ENCODE measurements at regions not wholly inside any gene's neighbourhood (a gene's known extent, or its start where the extent isn't known, plus 50 kb on each side); places are given as distances from the start of the nearest gene placed in this dataset.

DNA sequence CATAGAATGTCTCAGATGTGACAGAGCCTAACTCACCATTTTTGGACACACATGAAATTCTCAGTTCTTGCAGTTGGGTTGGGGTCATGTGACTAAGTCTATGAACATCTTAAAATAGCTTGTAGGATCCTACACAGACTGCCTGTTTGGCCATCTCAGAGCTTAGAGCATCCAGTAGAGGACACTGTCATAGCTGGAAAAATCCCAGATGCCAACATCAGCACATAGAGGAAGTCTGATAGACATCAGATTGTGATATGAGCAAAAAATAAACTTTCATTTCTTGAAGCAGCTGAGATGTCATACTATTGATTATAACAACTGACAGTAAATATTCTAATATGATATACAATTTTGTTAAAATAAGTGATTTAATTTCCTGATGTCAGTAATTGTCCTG is 207.1 kb downstream of the TRAM1L1 start:
- no peaks in the 10 kb centered on the region for H3K36me3 ChIP-seq (ENCODE audit: control insufficient read depth in 4 of 4, insufficient read depth in 4 of 4, low read length in 3 of 4)
- POLR2A ChIA-PET: no interaction called here
- no peaks in the 10 kb centered on the region for H3K4me1 ChIP-seq (ENCODE audit: control extremely low read depth in 1 of 4, control insufficient read depth in 4 of 4, insufficient read depth in 4 of 4, low read length in 3 of 4)
- H3K27me3 ChIP-seq (replicated peaks in 2 of 5; ENCODE audit: control insufficient read depth in 4 of 5, insufficient read depth in 5 of 5, low read length in 4 of 5): no peaks in the 10 kb centered on the region
- no peaks in the 10 kb centered on the region for H3K9me3 ChIP-seq (ENCODE audit: control extremely low read depth in 1 of 5, control insufficient read depth in 4 of 5, insufficient read depth in 2 of 5, low read depth in 1 of 5, low read length in 4 of 5)
- CTCF ChIA-PET: no interaction called here
- H3K4me3 ChIP-seq (ENCODE audit: control insufficient read depth in 1 of 7, extremely low read depth in 1 of 7, insufficient read depth in 4 of 7, low read depth in 2 of 7, low read length in 6 of 7): no peak overlapping the region
- no peak overlapping the region for H3K27ac ChIP-seq (ENCODE audit: insufficient read depth in 1 of 2, low read depth in 1 of 2, low read length in 2 of 2, poor library complexity in 1 of 2, severe bottlenecking in 2 of 2)
- no peak for DNase-seq

DNA sequence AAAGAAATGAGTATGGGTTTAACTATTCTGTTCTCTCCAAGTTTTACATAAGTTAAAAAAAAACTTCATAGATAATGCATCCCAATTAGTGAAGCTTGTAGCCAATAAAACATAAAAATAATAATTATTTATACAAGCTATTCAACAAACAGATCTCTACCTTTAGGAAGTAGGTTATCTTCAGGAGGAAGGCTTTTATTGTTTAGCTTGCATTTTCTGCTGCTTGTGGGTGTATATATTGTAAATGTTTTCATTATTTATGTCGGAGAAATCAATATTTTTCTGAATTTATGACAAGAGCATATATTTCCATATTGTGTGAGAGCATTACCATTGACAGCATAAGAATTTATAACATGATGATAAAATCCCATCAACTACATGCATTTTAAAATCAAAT is 208.3 kb downstream of the TRAM1L1 start:
- Histone ChIP-seq H3K27me3 (replicated peaks in 2 of 5; ENCODE audit: control insufficient read depth in 4 of 5, insufficient read depth in 5 of 5, low read length in 4 of 5) (no peaks in the 10 kb centered on the region), H3K36me3 (ENCODE audit: control insufficient read depth in 4 of 4, insufficient read depth in 4 of 4, low read length in 3 of 4) (no peaks in the 10 kb centered on the region), H3K4me3 (ENCODE audit: control insufficient read depth in 1 of 7, extremely low read depth in 1 of 7, insufficient read depth in 4 of 7, low read depth in 2 of 7, low read length in 6 of 7) (no peak overlapping the region), H3K9me3 (ENCODE audit: control extremely low read depth in 1 of 5, control insufficient read depth in 4 of 5, insufficient read depth in 2 of 5, low read depth in 1 of 5, low read length in 4 of 5) (no peaks in the 10 kb centered on the region), H3K4me1 (ENCODE audit: control extremely low read depth in 1 of 4, control insufficient read depth in 4 of 4, insufficient read depth in 4 of 4, low read length in 3 of 4) (no peaks in the 10 kb centered on the region), H3K27ac (ENCODE audit: insufficient read depth in 1 of 2, low read depth in 1 of 2, low read length in 2 of 2, poor library complexity in 1 of 2, severe bottlenecking in 2 of 2) (no peak overlapping the region)
- DNase-seq: no peak
- ChIA-PET POLR2A (interaction anchor here (0.6 kb wide), 1 partner anchor 1999 kb away, joined by 4 read pairs; no protein-coding TSS in a partner anchor), CTCF (interaction anchor here (0.6 kb wide), 1 partner anchor 1475 kb away, joined by 3 read pairs; no protein-coding TSS in a partner anchor)
- no CpG with 5 or more reads among the region's 1 CpG for WGBS (ENCODE audit: insufficient coverage)

DNA sequence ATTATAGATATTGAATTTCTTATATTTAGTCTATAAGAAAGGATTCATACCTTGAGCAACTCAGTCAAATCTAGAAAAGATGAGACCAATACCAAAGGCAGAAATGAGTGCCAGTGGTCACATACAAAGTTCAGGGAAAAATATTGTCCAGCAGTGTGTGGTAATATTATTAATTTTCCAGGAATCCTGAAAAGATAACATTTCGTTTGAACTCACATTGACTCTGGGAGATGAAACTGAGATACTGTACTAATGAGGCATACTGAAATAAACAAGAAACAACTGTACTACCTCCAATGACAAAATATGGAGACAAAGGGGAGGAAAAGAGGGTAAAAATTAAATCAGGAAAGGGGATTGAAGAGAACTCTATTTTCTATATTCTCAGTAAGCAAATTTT is 212.4 kb downstream of the TRAM1L1 start:
- Histone ChIP-seq H3K4me1 (ENCODE audit: control extremely low read depth in 1 of 4, control insufficient read depth in 4 of 4, insufficient read depth in 4 of 4, low read length in 3 of 4) (no peaks in the 10 kb centered on the region), H3K27ac (ENCODE audit: insufficient read depth in 1 of 2, low read depth in 1 of 2, low read length in 2 of 2, poor library complexity in 1 of 2, severe bottlenecking in 2 of 2) (no peak overlapping the region), H3K9me3 (ENCODE audit: control extremely low read depth in 1 of 5, control insufficient read depth in 4 of 5, insufficient read depth in 2 of 5, low read depth in 1 of 5, low read length in 4 of 5) (no peaks in the 10 kb centered on the region), H3K27me3 (replicated peaks in 2 of 5; ENCODE audit: control insufficient read depth in 4 of 5, insufficient read depth in 5 of 5, low read length in 4 of 5) (no peaks in the 10 kb centered on the region), H3K36me3 (ENCODE audit: control insufficient read depth in 4 of 4, insufficient read depth in 4 of 4, low read length in 3 of 4) (no peaks in the 10 kb centered on the region), H3K4me3 (ENCODE audit: control insufficient read depth in 1 of 7, extremely low read depth in 1 of 7, insufficient read depth in 4 of 7, low read depth in 2 of 7, low read length in 6 of 7) (no peak overlapping the region)
- no CpG with 5 or more reads among the region's 1 CpG for WGBS (ENCODE audit: insufficient coverage)
- POLR2A ChIA-PET: no interaction called here
- CTCF ChIA-PET: no interaction called here
- no peak for DNase-seq

DNA sequence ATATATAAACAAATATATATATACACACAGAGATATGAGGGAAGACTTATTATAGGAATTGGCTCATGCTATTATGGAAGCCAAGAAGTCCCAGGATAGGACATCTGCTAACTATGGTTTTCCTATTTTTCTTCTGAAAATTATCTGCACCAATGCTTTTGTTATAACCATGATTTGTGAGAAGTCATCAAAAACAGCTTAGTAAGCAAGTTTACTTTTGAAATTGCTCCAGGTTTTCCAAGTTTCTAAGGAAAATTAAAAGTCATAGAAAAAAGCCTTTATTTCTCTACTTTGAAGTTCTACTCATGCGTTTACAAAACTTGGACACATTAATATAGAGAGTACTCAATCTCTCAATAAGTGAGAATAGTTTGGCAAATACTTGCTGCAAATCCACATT is 213.1 kb downstream of the TRAM1L1 start:
- ChIA-PET POLR2A (no interaction called here), CTCF (no interaction called here)
- Histone ChIP-seq H3K36me3 (ENCODE audit: control insufficient read depth in 4 of 4, insufficient read depth in 4 of 4, low read length in 3 of 4) (no peaks in the 10 kb centered on the region), H3K4me1 (ENCODE audit: control extremely low read depth in 1 of 4, control insufficient read depth in 4 of 4, insufficient read depth in 4 of 4, low read length in 3 of 4) (no peaks in the 10 kb centered on the region), H3K4me3 (ENCODE audit: control insufficient read depth in 1 of 7, extremely low read depth in 1 of 7, insufficient read depth in 4 of 7, low read depth in 2 of 7, low read length in 6 of 7) (no peak overlapping the region), H3K27me3 (replicated peaks in 2 of 5; ENCODE audit: control insufficient read depth in 4 of 5, insufficient read depth in 5 of 5, low read length in 4 of 5) (no peaks in the 10 kb centered on the region), H3K9me3 (ENCODE audit: control extremely low read depth in 1 of 5, control insufficient read depth in 4 of 5, insufficient read depth in 2 of 5, low read depth in 1 of 5, low read length in 4 of 5) (no peaks in the 10 kb centered on the region), H3K27ac (ENCODE audit: insufficient read depth in 1 of 2, low read depth in 1 of 2, low read length in 2 of 2, poor library complexity in 1 of 2, severe bottlenecking in 2 of 2) (no peak overlapping the region)
- no CpG with 5 or more reads among the region's 1 CpG for WGBS (ENCODE audit: insufficient coverage)
- DNase-seq: no peak

DNA sequence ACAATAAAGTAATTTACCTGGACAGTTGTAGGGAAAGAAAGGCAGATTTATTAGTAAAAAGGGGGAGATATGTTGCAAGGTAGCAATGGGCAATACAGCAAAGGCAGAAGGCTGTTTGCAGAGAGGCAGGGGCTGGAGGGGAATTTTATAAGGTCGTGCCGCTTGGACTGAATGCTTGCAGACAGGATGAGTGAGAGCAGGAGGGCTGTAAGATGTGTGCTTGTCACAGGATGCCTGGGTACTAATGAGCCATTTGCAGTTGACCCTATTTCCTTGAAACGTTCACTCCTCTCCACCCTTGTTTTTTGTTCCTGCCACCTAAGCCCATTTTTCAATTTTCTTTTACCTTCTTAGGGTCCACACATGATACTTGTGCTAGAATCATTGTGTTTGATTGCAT is 214.7 kb downstream of the TRAM1L1 start:
- WGBS (ENCODE audit: insufficient coverage): no CpG with 5 or more reads among the region's 3 CpGs
- Histone ChIP-seq H3K36me3 (ENCODE audit: control insufficient read depth in 4 of 4, insufficient read depth in 4 of 4, low read length in 3 of 4) (no peaks in the 10 kb centered on the region), H3K4me1 (ENCODE audit: control extremely low read depth in 1 of 4, control insufficient read depth in 4 of 4, insufficient read depth in 4 of 4, low read length in 3 of 4) (no peaks in the 10 kb centered on the region), H3K27ac (ENCODE audit: insufficient read depth in 1 of 2, low read depth in 1 of 2, low read length in 2 of 2, poor library complexity in 1 of 2, severe bottlenecking in 2 of 2) (no peak overlapping the region), H3K9me3 (ENCODE audit: control extremely low read depth in 1 of 5, control insufficient read depth in 4 of 5, insufficient read depth in 2 of 5, low read depth in 1 of 5, low read length in 4 of 5) (no peaks in the 10 kb centered on the region), H3K4me3 (ENCODE audit: control insufficient read depth in 1 of 7, extremely low read depth in 1 of 7, insufficient read depth in 4 of 7, low read depth in 2 of 7, low read length in 6 of 7) (no peak overlapping the region), H3K27me3 (replicated peaks in 2 of 5; ENCODE audit: control insufficient read depth in 4 of 5, insufficient read depth in 5 of 5, low read length in 4 of 5) (no peaks in the 10 kb centered on the region)
- ChIA-PET POLR2A (no interaction called here), CTCF (no interaction called here)
- no peak for DNase-seq

DNA sequence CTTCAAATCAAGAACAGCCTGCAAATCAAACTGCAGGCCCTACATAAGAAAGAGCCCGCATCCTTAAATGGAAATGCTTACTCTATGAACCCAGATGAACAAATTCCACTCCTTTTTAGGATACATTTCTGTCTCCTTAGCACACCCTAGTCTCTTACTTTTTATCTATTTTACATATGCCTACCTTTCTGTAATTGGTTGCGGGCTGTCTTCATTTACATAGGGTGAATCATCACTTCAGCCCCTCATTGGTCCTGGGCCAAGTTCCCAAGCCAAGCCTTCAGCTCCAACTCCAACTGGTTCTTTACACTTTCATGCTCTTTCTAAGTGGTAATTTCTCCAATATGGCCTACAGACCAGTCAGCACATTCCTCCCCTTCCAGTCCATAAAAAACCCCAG is 219.3 kb downstream of the TRAM1L1 start:
- Histone ChIP-seq H3K9me3 (ENCODE audit: control extremely low read depth in 1 of 5, control insufficient read depth in 4 of 5, insufficient read depth in 2 of 5, low read depth in 1 of 5, low read length in 4 of 5) (no peaks in the 10 kb centered on the region), H3K27me3 (replicated peaks in 2 of 5; ENCODE audit: control insufficient read depth in 4 of 5, insufficient read depth in 5 of 5, low read length in 4 of 5) (no peaks in the 10 kb centered on the region), H3K27ac (ENCODE audit: insufficient read depth in 1 of 2, low read depth in 1 of 2, low read length in 2 of 2, poor library complexity in 1 of 2, severe bottlenecking in 2 of 2) (no peak overlapping the region), H3K4me1 (ENCODE audit: control extremely low read depth in 1 of 4, control insufficient read depth in 4 of 4, insufficient read depth in 4 of 4, low read length in 3 of 4) (no peaks in the 10 kb centered on the region), H3K4me3 (ENCODE audit: control insufficient read depth in 1 of 7, extremely low read depth in 1 of 7, insufficient read depth in 4 of 7, low read depth in 2 of 7, low read length in 6 of 7) (no peak overlapping the region), H3K36me3 (ENCODE audit: control insufficient read depth in 4 of 4, insufficient read depth in 4 of 4, low read length in 3 of 4) (no peaks in the 10 kb centered on the region)
- ChIA-PET POLR2A (no interaction called here), CTCF (no interaction called here)
- DNase-seq: no peak
- 100% methylated on average over 2 of the region's 2 CpGs for WGBS (ENCODE audit: insufficient coverage)

DNA sequence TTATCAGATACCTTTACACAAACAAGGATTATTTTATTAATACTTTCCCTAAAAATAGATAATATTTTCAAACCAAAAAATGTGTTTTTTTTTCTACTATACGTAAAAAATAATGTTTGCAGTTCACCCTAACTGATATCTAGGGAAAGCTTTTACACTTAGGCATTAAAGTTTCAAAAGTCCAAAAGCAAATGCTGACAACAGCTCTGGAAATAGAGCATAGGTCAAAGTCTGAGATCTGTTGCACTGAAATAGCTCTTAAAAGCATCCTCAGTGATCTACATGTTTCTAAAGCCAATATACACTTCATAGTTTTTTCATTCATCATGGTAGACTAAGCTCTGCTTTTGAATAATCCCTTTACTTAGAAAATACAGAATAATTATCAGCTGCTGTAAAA is 222.8 kb downstream of the TRAM1L1 start:
- POLR2A ChIA-PET: no interaction called here
- no peak overlapping the region for H3K27ac ChIP-seq (ENCODE audit: insufficient read depth in 1 of 2, low read depth in 1 of 2, low read length in 2 of 2, poor library complexity in 1 of 2, severe bottlenecking in 2 of 2)
- H3K4me3 ChIP-seq (ENCODE audit: control insufficient read depth in 1 of 7, extremely low read depth in 1 of 7, insufficient read depth in 4 of 7, low read depth in 2 of 7, low read length in 6 of 7): no peak overlapping the region
- no CpG with 5 or more reads among the region's 1 CpG for WGBS (ENCODE audit: insufficient coverage)
- H3K36me3 ChIP-seq (ENCODE audit: control insufficient read depth in 4 of 4, insufficient read depth in 4 of 4, low read length in 3 of 4): no peaks in the 10 kb centered on the region
- H3K9me3 ChIP-seq (ENCODE audit: control extremely low read depth in 1 of 5, control insufficient read depth in 4 of 5, insufficient read depth in 2 of 5, low read depth in 1 of 5, low read length in 4 of 5): no peaks in the 10 kb centered on the region
- DNase-seq: no peak
- CTCF ChIA-PET: no interaction called here
- H3K27me3 ChIP-seq (replicated peaks in 2 of 5; ENCODE audit: control insufficient read depth in 4 of 5, insufficient read depth in 5 of 5, low read length in 4 of 5): no peaks in the 10 kb centered on the region
- no peaks in the 10 kb centered on the region for H3K4me1 ChIP-seq (ENCODE audit: control extremely low read depth in 1 of 4, control insufficient read depth in 4 of 4, insufficient read depth in 4 of 4, low read length in 3 of 4)

DNA sequence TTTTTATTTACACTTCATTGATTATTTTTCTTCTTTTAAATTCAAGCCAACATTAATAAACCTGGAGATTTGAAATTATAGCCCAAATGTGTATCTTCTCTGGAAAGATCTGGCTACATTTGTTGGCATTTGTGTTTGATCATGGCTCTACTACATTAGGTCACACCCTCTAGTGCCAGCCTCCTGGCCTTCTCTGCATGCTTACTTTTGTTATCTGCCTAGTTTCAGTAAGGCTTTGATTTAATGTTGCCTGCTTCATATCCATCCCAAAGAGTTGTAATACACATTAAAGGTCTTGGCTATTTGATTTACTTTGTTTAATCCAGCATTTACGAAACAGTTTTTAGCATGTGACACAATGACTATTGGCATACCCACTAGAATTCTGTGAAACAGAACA is 224.5 kb downstream of the TRAM1L1 start:
- no peak for DNase-seq
- ChIA-PET CTCF (no interaction called here), POLR2A (no interaction called here)
- Histone ChIP-seq H3K27me3 (replicated peaks in 2 of 5; ENCODE audit: control insufficient read depth in 4 of 5, insufficient read depth in 5 of 5, low read length in 4 of 5) (no peaks in the 10 kb centered on the region), H3K36me3 (ENCODE audit: control insufficient read depth in 4 of 4, insufficient read depth in 4 of 4, low read length in 3 of 4) (no peaks in the 10 kb centered on the region), H3K27ac (ENCODE audit: insufficient read depth in 1 of 2, low read depth in 1 of 2, low read length in 2 of 2, poor library complexity in 1 of 2, severe bottlenecking in 2 of 2) (no peak overlapping the region), H3K9me3 (ENCODE audit: control extremely low read depth in 1 of 5, control insufficient read depth in 4 of 5, insufficient read depth in 2 of 5, low read depth in 1 of 5, low read length in 4 of 5) (no peaks in the 10 kb centered on the region), H3K4me3 (ENCODE audit: control insufficient read depth in 1 of 7, extremely low read depth in 1 of 7, insufficient read depth in 4 of 7, low read depth in 2 of 7, low read length in 6 of 7) (no peak overlapping the region), H3K4me1 (ENCODE audit: control extremely low read depth in 1 of 4, control insufficient read depth in 4 of 4, insufficient read depth in 4 of 4, low read length in 3 of 4) (no peaks in the 10 kb centered on the region)
- WGBS (ENCODE audit: insufficient coverage): no CpG with 5 or more reads among the region's 1 CpG

Measured in common myeloid progenitor, CD34-positive (primary cell).